Mesendoderm (in vitro differentiated cells): ENCODE measurements at regions not wholly inside any gene's neighbourhood (a gene's known extent, or its start where the extent isn't known, plus 50 kb on each side); places are given as distances from the start of the nearest gene placed in this dataset.

ENCODE experiments used
- DNase-seq: peaks from one replicate; pipeline ENCODE4 v3.0.0; 2013
- H2AK5ac ChIP-seq: 2 replicates; pipeline ENCODE4 v1.6.1; 2013; ENCODE audit warnings: low read length, inconsistent platforms
- H2BK120ac ChIP-seq: 2 replicates; pipeline ENCODE4 v1.6.1; 2013; ENCODE audit warnings: low read depth, mild to moderate bottlenecking, low read length, moderate library complexity, mixed read lengths
- H2BK15ac ChIP-seq: replicated peaks from 2 replicates; pipeline ENCODE4 v1.6.1; 2013; ENCODE audit warnings: low read depth, mild to moderate bottlenecking, moderate library complexity
- H2BK5ac ChIP-seq: 2 replicates; pipeline ENCODE4 v1.6.1; 2013; ENCODE audit warnings: low read length, inconsistent platforms
- H3K18ac ChIP-seq: 2 replicates; pipeline ENCODE4 v1.6.1; 2013; ENCODE audit warnings: mild to moderate bottlenecking, low read length, mixed read lengths
- H3K23ac ChIP-seq: one replicate; pipeline ENCODE4 v1.6.1; 2013; ENCODE audit warnings: low read length
- H3K27ac ChIP-seq: 2 replicates; pipeline ENCODE4 v1.5.1; 2013; ENCODE audit warnings: low read depth, mild to moderate bottlenecking, inconsistent platforms, low read length, moderate library complexity
- H3K27me3 ChIP-seq: 2 replicates; pipeline ENCODE4 v1.6.1; 2013; ENCODE audit warnings: low read length, control low read depth, mild to moderate bottlenecking, inconsistent platforms; ENCODE audit not compliant: insufficient read depth, poor library complexity
- H3K36me3 ChIP-seq: 2 replicates; pipeline ENCODE4 v1.6.1; 2013; ENCODE audit warnings: low read length, inconsistent platforms; ENCODE audit not compliant: control insufficient read depth, insufficient read depth
- H3K4ac ChIP-seq: one replicate; pipeline ENCODE4 v1.6.1; 2013; ENCODE audit warnings: low read depth, mild to moderate bottlenecking, low read length, moderate library complexity
- H3K4me1 ChIP-seq: 2 replicates; pipeline ENCODE4 v1.6.1; 2013; ENCODE audit warnings: low read depth, low read length, inconsistent platforms; ENCODE audit not compliant: control insufficient read depth
- H3K4me2 ChIP-seq: 2 replicates; pipeline ENCODE4 v1.6.1; 2013; ENCODE audit warnings: low read length
- H3K4me3 ChIP-seq: 2 replicates; pipeline ENCODE4 v1.5.1; 2013; ENCODE audit warnings: mild to moderate bottlenecking, low read length
- H3K56ac ChIP-seq: one replicate; pipeline ENCODE4 v1.6.1; 2013; ENCODE audit warnings: low read length
- H3K79me1 ChIP-seq: 2 replicates; pipeline ENCODE4 v1.6.1; 2013; ENCODE audit warnings: low read length, inconsistent platforms
- H3K79me2 ChIP-seq: 2 replicates; pipeline ENCODE4 v1.6.1; 2013; ENCODE audit warnings: mild to moderate bottlenecking, low read length; ENCODE audit not compliant: control insufficient read depth, insufficient read depth
- H3K9ac ChIP-seq: 2 replicates; pipeline ENCODE4 v1.6.1; 2013; ENCODE audit warnings: low read length, inconsistent platforms
- H4K5ac ChIP-seq: one replicate; pipeline ENCODE4 v1.6.1; 2013; ENCODE audit warnings: low read length
- H4K8ac ChIP-seq: one replicate; pipeline ENCODE4 v1.6.1; 2013; ENCODE audit warnings: low read depth, mild to moderate bottlenecking, control low read depth, low read length, moderate library complexity
- WGBS: extraction: QIAGEN DNeasy Blood & Tissue Kit; methylation state at CpG from one replicate; pipeline ENCODE4 v1.1.7; 2013; ENCODE audit warnings: low lambda C conversion rate, missing lambda C conversion rate; ENCODE audit not compliant: insufficient coverage; ENCODE audit errors: extremely low coverage; 5-methylcytosine and 5-hydroxymethylcytosine counted together

- Histone ChIP-seq H4K8ac (no peak overlapping the region), H3K18ac (no peak overlapping the region), H3K4me1 (no peaks in the 10 kb centered on the region), H3K27me3 (no peaks in the 10 kb centered on the region), H3K27ac (no peak overlapping the region), H2BK120ac (no peak overlapping the region), H3K79me1 (no peaks in the 10 kb centered on the region), H4K5ac (no peak overlapping the region), H2BK5ac (no peak overlapping the region), H3K4ac (no peak overlapping the region), H3K79me2 (no peaks in the 10 kb centered on the region), H3K56ac (no peak overlapping the region), H3K4me3 (no peak overlapping the region), H3K36me3 (no peaks in the 10 kb centered on the region), H2BK15ac (no peak overlapping the region), H3K9ac (no peak overlapping the region), H3K4me2 (no peak overlapping the region), H2AK5ac (no peak overlapping the region), H3K23ac (no peak overlapping the region)
- no CpG with 5 or more reads among the region's 7 CpGs for WGBS
- DNase-seq, result no peak
These were observed 116.8 kb upstream of the SMYD2 start for GRCh38 chr1:214164173-214164572.

- Histone ChIP-seq H3K23ac (no peak overlapping the region), H2BK15ac (no peak overlapping the region), H3K4me2 (no peak overlapping the region), H3K4me3 (no peak overlapping the region), H3K4me1 (no peaks in the 10 kb centered on the region), H3K9ac (no peak overlapping the region), H3K56ac (no peak overlapping the region), H3K79me2 (no peaks in the 10 kb centered on the region), H3K27ac (no peak overlapping the region), H3K36me3 (no peaks in the 10 kb centered on the region), H2AK5ac (no peak overlapping the region), H4K8ac (no peak overlapping the region), H4K5ac (no peak overlapping the region), H3K79me1 (no peaks in the 10 kb centered on the region), H3K27me3 (no peaks in the 10 kb centered on the region), H2BK120ac (no peak overlapping the region), H3K4ac (no peak overlapping the region), H3K18ac (no peak overlapping the region), H2BK5ac (no peak overlapping the region)
- DNase-seq, result no peak
- whole genome bisulfite sequencing, result no CpG with 5 or more reads among the region's 5 CpGs
These were observed 115.0 kb upstream of the SMYD2 start for GRCh38 chr1:214165850-214166374.

DNA sequence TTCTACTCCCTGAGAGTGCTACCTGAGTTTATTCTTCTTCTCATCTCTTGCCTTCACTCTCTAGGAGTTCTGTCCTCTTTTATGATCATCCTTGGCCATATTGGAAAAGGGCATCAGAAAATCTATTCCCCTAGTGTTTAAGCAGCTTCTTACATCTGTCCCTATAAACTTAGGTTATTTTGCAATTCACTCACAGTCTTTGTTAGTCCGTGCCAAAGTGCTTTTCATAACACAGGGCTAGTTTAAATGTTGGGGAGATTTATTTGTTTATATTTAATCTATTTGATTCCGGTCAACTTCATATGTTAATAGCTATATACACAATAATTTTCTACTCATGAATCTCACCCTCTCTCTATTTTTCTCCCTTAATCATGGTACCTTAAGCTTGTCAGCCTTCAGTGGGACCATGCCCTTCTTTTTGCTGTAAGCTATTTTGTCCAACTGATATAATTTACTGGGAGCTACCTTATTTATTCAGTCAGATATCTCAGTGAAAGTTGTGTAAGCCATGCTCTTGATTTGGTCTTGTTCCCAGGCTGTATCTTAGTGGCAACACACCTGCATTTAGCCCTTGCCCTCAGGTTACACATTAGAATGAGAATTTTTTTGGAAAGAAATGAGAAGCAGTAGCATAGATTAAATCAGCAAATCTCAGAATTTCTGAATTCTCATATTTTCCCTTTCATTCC lies 106.3 kb upstream of the SMYD2 start:
- no peak overlapping the region for H3K27ac ChIP-seq
- no peak overlapping the region for H2AK5ac ChIP-seq
- H3K56ac ChIP-seq, result no peak overlapping the region
- H3K4ac ChIP-seq, result no peak overlapping the region
- no peak overlapping the region for H2BK120ac ChIP-seq
- H2BK15ac ChIP-seq, result no peak overlapping the region
- no peak overlapping the region for H3K9ac ChIP-seq
- no peak overlapping the region for H3K4me3 ChIP-seq
- H4K5ac ChIP-seq, result no peak overlapping the region
- H3K4me1 ChIP-seq, result no peaks in the 10 kb centered on the region
- WGBS, result no CpG with 5 or more reads among the region's 2 CpGs
- no peak for DNase-seq
- H3K79me2 ChIP-seq, result no peaks in the 10 kb centered on the region
- no peak overlapping the region for H3K4me2 ChIP-seq
- H4K8ac ChIP-seq, result no peak overlapping the region
- no peaks in the 10 kb centered on the region for H3K36me3 ChIP-seq
- no peaks in the 10 kb centered on the region for H3K79me1 ChIP-seq
- no peak overlapping the region for H3K23ac ChIP-seq
- no peak overlapping the region for H3K18ac ChIP-seq
- no peak overlapping the region for H2BK5ac ChIP-seq
- no peaks in the 10 kb centered on the region for H3K27me3 ChIP-seq

- Histone ChIP-seq H3K79me1 (no peaks in the 10 kb centered on the region), H3K4me3 (no peak overlapping the region), H3K27ac (no peak overlapping the region), H4K8ac (no peak overlapping the region), H3K36me3 (no peaks in the 10 kb centered on the region), H3K18ac (no peak overlapping the region), H3K4ac (no peak overlapping the region), H4K5ac (no peak overlapping the region), H2BK15ac (no peak overlapping the region), H2BK120ac (no peak overlapping the region), H3K4me2 (no peak overlapping the region), H3K23ac (no peak overlapping the region), H2AK5ac (no peak overlapping the region), H3K56ac (no peak overlapping the region), H3K27me3 (no peaks in the 10 kb centered on the region), H3K9ac (no peak overlapping the region), H3K4me1 (no peaks in the 10 kb centered on the region), H2BK5ac (no peak overlapping the region), H3K79me2 (no peaks in the 10 kb centered on the region)
- DNase-seq, result no peak
- no CpG with 5 or more reads among the region's 2 CpGs for WGBS
These were observed 102.9 kb upstream of the SMYD2 start for GRCh38 chr1:214178102-214178501.

GRCh38 chr1:214184992-214185391 lies 96.0 kb upstream of the SMYD2 start:
- no peak overlapping the region for H2BK120ac ChIP-seq
- H3K79me1 ChIP-seq, result no peaks in the 10 kb centered on the region
- H3K23ac ChIP-seq, result no peak overlapping the region
- no peak overlapping the region for H2AK5ac ChIP-seq
- H3K79me2 ChIP-seq, result no peaks in the 10 kb centered on the region
- H2BK15ac ChIP-seq, result no peak overlapping the region
- H3K4me2 ChIP-seq, result no peak overlapping the region
- no peak overlapping the region for H3K9ac ChIP-seq
- no peak for DNase-seq
- no peak overlapping the region for H3K27ac ChIP-seq
- H4K5ac ChIP-seq, result no peak overlapping the region
- H3K27me3 ChIP-seq, result peaks cover 10% of the 10 kb centered on the region
- no peak overlapping the region for H3K4ac ChIP-seq
- no peaks in the 10 kb centered on the region for H3K4me1 ChIP-seq
- H2BK5ac ChIP-seq, result no peak overlapping the region
- no peak overlapping the region for H4K8ac ChIP-seq
- no peak overlapping the region for H3K4me3 ChIP-seq
- no CpG with 5 or more reads among the region's 2 CpGs for WGBS
- no peaks in the 10 kb centered on the region for H3K36me3 ChIP-seq
- no peak overlapping the region for H3K56ac ChIP-seq
- no peak overlapping the region for H3K18ac ChIP-seq
